HG03135 (cell line): ENCODE measurements at regions not wholly inside any gene's neighbourhood (a gene's known extent, or its start where the extent isn't known, plus 50 kb on each side); places are given as distances from the start of the nearest gene placed in this dataset.
"Not testable (repeated sequence)": the region's sequence is repeated elsewhere in the genome, so short reads cannot be mapped to it uniquely, and the experiment has no call there.

Experiments
- ATAC-seq: cut with Tn5 transposase; IDR thresholded peaks from one replicate; pipeline ENCODE4 v1.9.1; 2021; ENCODE audit warnings: mild to moderate bottlenecking, moderate library complexity; ENCODE audit not compliant: unreplicated experiment

GRCh38 chr2:184174493-184175104 is 423.7 kb upstream of the ZNF804A start:
- ATAC-seq: no peak

DNA sequence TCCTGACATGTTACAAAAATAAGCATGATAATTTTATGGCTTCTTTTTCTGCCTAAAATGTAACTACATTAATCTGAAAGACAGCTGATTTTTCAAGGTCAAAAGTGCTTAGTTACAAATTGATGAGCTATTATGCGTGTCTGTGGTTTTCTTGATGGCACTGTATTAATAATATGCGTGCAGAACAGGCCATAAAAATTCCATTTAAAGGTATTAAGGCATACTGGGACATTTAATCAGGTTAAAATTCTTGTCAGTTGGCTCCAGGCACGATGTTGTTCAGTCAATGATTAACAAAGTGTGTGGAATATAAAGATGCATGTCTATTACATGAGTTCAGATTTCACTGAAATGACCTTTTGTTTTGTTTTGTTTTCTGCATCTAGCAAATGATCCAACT is 420.1 kb upstream of the ZNF804A start:
- ATAC-seq: no peak

DNA sequence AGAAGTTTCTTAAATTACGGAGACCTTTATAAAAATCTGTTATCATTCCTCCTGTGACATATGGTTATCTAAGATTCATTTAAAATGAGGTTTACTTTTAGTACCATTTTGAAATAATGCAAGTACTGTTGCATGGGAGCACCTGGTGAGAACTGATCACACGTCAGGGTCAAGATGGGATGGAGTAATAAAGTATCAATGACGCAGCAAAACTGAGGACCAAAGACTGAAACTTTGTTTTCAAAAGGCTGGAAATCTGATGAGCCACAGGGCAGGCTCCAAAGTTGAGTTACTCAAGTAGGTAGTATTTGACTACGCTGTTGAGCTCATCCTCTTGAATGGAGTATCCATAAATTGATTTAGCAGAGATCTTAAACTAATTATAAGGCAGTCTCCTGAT is 411.9 kb upstream of the ZNF804A start:
- ATAC-seq: no peak

DNA sequence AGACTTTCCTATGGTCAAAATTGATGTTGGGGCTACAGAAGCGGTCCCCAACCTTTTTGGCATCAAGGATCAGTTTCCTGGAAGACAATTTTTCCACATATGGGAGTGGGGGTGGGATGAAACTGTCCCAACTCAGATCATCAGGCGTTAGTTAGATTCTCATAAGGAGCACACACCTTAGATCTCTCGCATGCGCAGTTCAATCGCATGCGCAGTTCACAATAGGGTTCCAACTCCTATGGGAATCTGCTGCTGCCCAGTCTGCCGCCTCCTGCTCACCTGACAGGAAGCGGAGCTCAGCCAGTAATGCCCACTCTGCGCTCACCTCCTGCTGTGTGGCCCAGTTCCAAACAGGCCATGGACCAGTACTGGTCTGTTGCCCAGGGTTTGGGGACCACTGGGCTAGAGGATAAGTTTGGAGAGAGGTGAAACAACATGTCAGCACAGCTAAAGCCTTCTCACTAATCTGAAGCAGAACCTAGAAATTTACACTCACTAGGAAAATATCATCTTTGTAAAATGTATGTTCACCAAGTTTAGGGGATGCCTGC is 410.8 kb upstream of the ZNF804A start:
- ATAC-seq: no peak

GRCh38 chr2:184190725-184191124 is 407.6 kb upstream of the ZNF804A start:
- no peak for ATAC-seq

- no peak for ATAC-seq
These were observed 405.7 kb upstream of the ZNF804A start for GRCh38 chr2:184192649-184193048.

DNA sequence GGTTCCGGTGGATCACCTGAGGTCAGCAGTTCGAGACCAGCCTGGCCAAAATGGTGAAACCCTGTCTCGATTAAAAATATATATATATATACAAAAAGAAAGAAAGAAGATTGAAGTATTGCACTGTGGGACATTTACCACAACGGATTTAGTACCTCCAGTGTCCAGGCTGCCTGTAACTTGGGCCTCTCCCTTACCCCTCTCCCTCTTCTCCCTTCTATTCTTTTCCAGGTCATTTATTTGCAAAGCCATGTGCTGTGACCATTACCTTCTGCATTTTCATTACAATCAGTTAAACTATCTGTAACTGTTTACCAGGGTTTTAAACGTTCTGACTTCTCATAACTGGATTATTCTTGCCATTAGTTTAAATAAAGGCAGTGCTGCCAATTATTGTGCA is 400.9 kb upstream of the ZNF804A start:
- ATAC-seq: no peak

GRCh38 chr2:184198791-184199190 is 399.5 kb upstream of the ZNF804A start:
- ATAC-seq: not testable (repeated sequence)

DNA sequence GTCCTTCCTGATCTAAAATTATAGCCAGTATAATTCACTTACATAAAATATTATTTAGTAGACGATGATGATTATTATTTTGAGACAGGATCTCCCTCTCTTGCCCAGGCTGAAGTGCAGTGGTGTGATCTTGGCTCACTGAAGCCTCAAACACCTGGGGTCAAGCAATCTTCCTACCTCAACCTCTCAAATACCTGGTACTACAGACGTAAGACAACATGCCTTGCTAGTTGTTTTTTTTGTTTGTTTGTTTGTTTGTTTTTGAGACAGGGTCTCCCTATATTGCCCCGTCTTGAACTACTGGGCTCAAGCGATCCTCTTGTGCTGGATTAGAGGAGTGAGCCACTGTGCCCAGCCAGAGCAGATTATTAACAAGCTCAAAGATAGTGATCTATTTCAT is 399.1 kb upstream of the ZNF804A start:
- no peak for ATAC-seq

- no peak for ATAC-seq
These were observed 397.1 kb upstream of the ZNF804A start for GRCh38 chr2:184201246-184201645.

GRCh38 chr2:184203661-184204060 is 394.7 kb upstream of the ZNF804A start:
- ATAC-seq: no peak

- ATAC-seq: no peak
These were observed 393.2 kb upstream of the ZNF804A start for GRCh38 chr2:184205048-184205596.

GRCh38 chr2:184206045-184206444 is 392.3 kb upstream of the ZNF804A start:
- ATAC-seq: no peak

GRCh38 chr2:184210329-184210728 is 388.0 kb upstream of the ZNF804A start:
- ATAC-seq: no peak

DNA sequence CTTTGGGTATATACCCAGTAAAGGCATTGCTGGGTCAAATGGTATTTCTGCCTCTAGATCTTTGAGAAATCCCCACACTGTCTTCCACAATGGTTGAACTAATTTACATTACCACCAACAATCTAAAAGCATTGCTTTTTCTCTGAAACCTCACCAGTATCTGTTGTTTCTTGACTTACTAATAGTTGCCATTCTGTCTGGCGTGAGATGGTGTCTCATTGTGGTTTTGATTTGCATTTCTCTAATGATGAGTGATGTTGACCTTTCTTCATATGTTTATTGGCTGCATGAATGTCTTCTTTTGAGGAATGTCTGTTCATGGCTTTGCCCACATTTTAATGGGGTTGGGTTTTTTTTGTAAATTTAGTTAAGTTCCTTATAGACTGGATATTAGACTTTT is 382.6 kb upstream of the ZNF804A start:
- no peak for ATAC-seq

DNA sequence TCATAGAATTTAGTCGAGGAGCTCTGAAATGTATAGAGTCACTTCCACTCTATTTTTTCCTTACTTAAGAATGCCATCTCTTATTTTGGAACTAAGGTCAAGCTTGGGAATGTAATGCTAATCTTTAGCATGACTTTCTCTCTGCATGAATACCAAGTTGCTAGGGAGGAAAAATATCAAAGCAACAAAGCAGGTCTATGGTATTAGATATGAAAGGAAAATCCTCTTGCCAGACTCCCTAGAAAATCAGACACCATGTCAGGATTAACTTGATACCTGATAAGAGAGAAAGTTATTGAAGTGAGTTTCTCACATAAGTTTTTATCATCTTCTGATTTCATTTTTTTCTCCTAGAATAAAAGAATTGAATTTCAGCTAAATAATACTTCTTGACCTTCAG is 341.7 kb upstream of the ZNF804A start:
- ATAC-seq: no peak

DNA sequence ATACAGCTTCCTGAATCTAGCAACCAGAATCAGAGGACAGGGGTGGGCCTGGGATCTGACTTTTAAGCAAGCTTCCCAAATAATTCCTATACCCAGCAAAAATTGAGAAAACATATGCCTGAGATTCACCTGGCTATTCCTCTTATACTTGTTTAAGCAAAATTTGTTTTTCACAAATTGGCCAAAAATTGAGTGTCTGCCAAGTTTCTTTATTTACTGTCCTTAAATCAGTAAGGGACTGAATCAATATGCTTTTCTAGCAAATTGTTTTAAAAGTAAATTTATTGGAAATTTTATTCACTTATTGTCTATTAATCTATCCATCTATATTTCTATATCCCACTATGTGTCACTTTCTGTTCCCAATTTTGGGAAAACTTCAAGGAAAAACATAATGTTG is 337.0 kb upstream of the ZNF804A start:
- no peak for ATAC-seq

DNA sequence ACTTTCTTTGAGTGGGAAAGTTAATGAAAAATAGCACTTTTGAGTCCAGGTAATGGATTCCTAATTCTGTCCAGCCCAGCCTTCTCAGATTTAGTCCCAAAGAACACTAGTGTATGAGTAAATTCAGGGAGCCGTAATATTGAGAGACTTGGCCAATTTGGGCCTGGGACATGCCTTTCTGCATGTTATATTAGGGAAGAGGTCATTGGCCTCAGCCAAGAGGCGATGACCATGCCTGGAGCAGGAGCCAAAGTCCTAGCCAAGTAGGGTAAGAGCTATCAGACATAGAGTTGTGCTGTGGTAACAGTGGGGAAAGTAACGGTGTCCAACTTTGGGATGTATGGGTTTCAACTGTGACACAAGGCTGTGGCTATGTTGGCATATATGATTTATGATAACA is 336.5 kb upstream of the ZNF804A start:
- ATAC-seq: no peak

DNA sequence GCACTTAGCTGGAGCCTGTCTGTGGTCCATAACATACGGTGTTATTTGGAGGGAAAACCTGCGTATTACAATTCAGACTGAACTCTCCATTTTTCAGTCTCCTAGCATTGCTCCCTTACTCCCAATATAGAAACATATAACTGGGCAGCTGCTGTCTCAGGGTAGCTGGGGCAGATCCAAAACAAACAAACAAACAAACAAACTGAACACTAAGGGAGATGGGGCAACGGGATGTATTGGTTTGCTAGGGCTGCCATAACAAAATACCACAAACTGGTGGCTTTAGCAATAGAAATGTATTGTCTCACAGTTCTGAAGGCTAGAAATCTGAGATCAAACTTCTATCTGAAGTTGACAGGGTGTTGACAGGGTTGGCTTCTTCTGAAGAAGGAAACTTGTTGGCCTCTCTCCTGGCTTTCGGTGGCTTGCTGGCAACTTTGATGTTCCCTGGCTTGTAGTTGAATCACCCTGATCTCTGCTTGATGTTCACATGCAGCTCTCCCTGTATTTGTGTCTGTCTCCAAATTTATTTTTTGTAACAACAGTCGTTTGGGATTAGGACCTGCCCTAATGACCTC is 329.3 kb upstream of the ZNF804A start:
- ATAC-seq: no peak

DNA sequence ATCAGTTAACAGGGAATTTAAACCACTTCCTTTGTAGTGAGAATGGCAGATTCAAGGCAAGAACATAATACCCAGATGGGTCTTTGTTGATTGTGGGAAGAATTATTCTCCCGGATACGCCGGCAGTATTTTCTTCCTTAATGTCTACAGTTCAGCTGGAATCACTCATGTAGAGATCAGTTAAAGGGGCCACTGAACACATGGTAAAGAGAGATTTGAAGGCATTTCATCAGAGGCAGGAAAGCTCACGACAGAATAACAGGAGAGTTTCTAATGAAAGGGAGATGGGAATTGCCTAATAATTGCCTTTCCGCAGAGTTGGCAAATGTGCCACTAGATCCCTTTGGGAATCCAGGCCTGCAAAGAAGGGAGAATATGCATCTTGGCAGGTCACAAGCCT is 327.7 kb upstream of the ZNF804A start:
- no peak for ATAC-seq

DNA sequence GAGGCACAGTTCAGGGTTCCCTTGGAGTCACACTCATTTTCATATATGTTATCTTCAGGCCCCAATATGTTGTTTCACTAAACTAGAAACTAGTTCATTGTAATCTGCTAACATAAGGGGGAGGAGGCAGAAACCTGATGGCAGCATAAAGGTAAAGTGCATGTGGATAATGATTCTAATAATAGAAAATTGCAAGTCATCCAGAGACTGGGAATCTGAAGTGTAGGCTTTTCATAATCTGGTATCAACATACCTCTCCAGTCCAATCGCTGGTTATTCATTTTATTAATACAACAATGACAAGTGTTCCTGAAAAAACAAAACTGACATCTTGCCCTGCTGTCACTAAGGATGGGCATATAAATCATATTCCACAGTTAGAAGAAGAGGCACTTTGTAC is 326.3 kb upstream of the ZNF804A start:
- no peak for ATAC-seq

DNA sequence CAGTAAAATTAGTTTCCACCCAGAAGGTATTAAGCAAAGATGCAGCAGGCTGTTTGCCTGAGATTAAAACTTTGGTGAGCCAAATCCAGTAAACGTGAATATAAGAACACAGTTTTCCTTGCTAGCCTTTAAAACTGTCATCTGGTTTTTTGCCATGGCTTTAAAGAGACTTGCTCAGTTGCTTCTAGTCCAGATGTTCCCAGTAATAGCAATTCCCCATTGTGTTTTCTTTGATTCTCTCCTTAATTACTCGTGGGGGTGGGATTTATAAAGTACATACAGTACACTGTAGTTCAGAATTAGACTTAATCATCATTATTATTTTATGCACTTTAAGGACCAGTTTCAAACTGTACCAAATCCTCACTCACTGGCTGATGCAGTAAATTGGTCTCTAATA is 303.5 kb upstream of the ZNF804A start:
- ATAC-seq: no peak

- ATAC-seq: no peak
These were observed 301.2 kb upstream of the ZNF804A start for GRCh38 chr2:184297085-184297484.
